ENCODE measurements at regions not wholly inside any gene's neighbourhood (a gene's known extent, or its start where the extent isn't known, plus 50 kb on each side); places are given as distances from the start of the nearest gene placed in this dataset.

DNA sequence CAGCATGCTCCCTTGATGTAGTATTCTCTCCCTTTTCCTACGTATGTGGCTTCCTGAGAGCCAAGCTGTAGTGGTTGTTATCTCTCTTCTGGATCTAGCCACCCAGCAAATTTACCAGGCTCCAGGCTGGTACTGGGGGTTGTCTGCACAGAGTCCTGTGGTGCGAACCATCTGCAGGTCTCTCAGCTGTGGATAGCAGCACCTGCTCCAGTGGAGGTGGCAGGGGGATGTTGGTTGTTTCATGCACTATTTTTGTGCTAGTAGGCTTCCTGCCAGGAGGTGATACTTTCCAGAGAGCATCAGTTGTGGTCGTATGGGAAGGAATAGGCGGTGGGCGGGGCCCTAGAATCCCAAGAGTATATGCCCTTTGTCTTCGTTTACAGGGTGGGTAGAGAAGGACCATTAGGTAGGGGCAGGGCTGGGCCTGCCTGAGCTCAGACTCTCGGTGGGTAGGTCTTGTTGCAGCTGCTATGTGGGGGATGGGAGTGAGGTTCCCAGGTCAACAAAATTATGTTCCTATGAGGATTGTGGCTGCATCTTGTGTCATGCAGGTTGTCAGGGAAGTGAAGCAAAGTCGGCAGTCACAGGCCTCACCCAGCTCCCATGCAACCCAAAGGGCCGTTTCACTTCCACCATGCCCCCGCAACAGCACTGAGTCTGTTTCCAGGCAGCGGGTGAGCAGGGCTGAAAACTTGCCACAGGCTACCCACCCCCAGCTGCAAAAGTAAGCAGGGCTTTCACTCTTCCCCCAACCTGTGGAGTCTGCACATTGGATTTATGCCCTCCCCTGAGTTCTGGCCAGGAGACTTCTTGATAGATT is 1139.5 kb downstream of the BCL11A start:
- no peaks in the 10 kb centered on the region for H3K9me3 ChIP-seq (ENCODE audit: low read depth)
- TF ChIP-seq CTCF (IDR thresholded peaks at IDR 0.05; ENCODE audit: low read depth, low read length) = no peak
- H3K27ac ChIP-seq = no peak overlapping the region
- no peaks in the 10 kb centered on the region for H3K27me3 ChIP-seq
- no peak for DNase-seq (ENCODE audit: low read depth in 1 of 2, low spot score in 1 of 2)
- H3K4me3 ChIP-seq = no peak overlapping the region
- H3K36me3 ChIP-seq = no peaks in the 10 kb centered on the region
- no peaks in the 10 kb centered on the region for H3K4me1 ChIP-seq (ENCODE audit: low read depth)

DNA sequence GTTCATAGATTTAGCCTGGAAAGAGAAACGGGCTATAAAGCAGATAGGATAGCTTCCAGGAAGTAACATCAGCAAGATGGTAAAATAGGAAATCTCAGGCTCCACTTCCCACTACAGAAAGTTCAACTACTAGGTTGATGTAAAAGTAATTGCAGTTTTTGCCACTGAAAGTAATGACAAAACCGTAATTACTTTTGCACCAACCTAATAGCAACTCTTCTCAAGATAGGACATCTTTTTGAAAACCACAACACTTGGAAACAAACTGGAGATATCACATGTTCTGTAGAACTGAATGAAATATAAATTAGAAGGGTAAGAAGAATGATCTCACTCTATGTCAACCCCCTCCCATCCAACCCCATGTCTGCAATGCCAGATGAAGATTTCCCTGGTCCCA is 1154.3 kb downstream of the BCL11A start:
- Histone ChIP-seq H3K27ac (no peak overlapping the region), H3K9me3 (ENCODE audit: low read depth) (peaks cover 3% of the 10 kb centered on the region), H3K36me3 (no peaks in the 10 kb centered on the region), H3K27me3 (no peaks in the 10 kb centered on the region), H3K4me3 (no peak overlapping the region), H3K4me1 (ENCODE audit: low read depth) (no peaks in the 10 kb centered on the region)
- DNase-seq (ENCODE audit: low read depth in 1 of 2, low spot score in 1 of 2) = no peak
- TF ChIP-seq CTCF (IDR thresholded peaks at IDR 0.05; ENCODE audit: low read depth, low read length) = no peak

DNA sequence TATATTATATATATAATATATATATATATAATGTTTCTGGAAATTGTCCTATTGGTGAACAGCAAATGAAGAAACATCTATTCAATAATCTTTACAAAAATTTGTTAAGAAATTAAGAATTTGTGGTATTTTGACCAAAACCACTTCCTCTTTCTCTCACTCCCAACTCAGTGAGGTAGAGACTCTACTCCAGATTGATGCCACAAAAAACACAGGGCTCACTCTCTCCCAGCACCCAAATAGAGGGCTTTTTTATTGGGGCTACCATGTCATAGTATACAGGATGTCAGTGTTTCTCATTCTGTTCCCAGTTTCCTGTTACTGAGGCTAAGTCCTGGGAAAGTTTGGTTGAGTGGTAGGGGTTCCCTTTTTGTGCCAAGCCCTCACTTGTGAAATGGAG is 1155.4 kb downstream of the BCL11A start:
- no peak for DNase-seq (ENCODE audit: low read depth in 1 of 2, low spot score in 1 of 2)
- TF ChIP-seq CTCF (IDR thresholded peaks at IDR 0.05; ENCODE audit: low read depth, low read length) = no peak
- H3K9me3 ChIP-seq (ENCODE audit: low read depth) = peaks cover 3% of the 10 kb centered on the region
- no peak overlapping the region for H3K4me3 ChIP-seq
- no peaks in the 10 kb centered on the region for H3K4me1 ChIP-seq (ENCODE audit: low read depth)
- H3K27me3 ChIP-seq = no peaks in the 10 kb centered on the region
- H3K36me3 ChIP-seq = no peaks in the 10 kb centered on the region
- no peak overlapping the region for H3K27ac ChIP-seq

DNA sequence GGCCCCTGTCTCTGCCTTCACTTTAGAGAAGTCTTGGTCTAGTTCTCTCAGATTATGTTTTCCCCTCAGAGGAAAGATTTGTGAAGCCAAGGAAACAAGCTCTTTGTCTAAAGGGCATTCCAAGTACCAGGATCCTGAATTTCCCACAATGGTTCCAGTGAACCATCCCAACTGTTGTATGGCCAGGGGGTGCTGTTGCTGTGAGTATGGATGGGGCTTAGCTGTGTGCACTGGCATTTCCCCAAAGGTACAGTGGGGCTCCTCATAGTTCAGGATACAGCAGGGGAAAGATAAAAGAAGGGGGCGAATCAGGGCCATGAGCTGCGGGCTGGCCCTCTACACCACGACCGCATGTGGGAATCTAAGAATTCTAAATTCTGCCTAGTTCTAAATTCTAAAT is 1154.0 kb upstream of the FANCL start:
- Histone ChIP-seq H3K27ac (no peak overlapping the region), H3K4me3 (no peak overlapping the region), H3K36me3 (no peaks in the 10 kb centered on the region), H3K27me3 (no peaks in the 10 kb centered on the region), H3K4me1 (ENCODE audit: low read depth) (no peaks in the 10 kb centered on the region), H3K9me3 (ENCODE audit: low read depth) (peaks cover 3% of the 10 kb centered on the region)
- no peak for TF ChIP-seq CTCF (IDR thresholded peaks at IDR 0.05; ENCODE audit: low read depth, low read length)
- no peak for DNase-seq (ENCODE audit: low read depth in 1 of 2, low spot score in 1 of 2)

DNA sequence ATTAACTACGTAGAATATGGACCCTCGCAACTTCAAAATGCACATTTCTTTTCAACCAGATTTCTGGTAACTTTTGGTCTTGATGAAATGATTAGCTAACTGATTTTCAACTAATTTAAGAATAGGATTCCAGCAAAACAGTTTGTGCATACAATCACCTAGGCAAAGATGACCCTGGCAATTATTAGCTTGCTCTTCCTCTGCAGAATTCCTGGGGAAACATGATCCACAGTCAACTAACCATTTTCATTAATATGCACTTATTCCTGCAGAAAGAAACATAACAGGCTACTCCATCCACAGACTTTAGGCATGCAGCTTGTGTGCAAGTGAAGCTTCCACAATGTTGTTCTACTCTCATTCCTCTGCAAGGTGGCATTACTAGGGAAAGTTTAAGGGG is 1150.8 kb upstream of the FANCL start:
- peaks cover 2% of the 10 kb centered on the region for H3K9me3 ChIP-seq (ENCODE audit: low read depth)
- no peak overlapping the region for H3K4me3 ChIP-seq
- H3K36me3 ChIP-seq = no peaks in the 10 kb centered on the region
- no peaks in the 10 kb centered on the region for H3K27me3 ChIP-seq
- no peak for DNase-seq (ENCODE audit: low read depth in 1 of 2, low spot score in 1 of 2)
- no peak for TF ChIP-seq CTCF (IDR thresholded peaks at IDR 0.05; ENCODE audit: low read depth, low read length)
- H3K27ac ChIP-seq = no peak overlapping the region
- H3K4me1 ChIP-seq (ENCODE audit: low read depth) = no peaks in the 10 kb centered on the region
